ENCODE measurements at regions not wholly inside any gene's neighbourhood (a gene's known extent, or its start where the extent isn't known, plus 50 kb on each side); places are given as distances from the start of the nearest gene placed in this dataset.

DNA sequence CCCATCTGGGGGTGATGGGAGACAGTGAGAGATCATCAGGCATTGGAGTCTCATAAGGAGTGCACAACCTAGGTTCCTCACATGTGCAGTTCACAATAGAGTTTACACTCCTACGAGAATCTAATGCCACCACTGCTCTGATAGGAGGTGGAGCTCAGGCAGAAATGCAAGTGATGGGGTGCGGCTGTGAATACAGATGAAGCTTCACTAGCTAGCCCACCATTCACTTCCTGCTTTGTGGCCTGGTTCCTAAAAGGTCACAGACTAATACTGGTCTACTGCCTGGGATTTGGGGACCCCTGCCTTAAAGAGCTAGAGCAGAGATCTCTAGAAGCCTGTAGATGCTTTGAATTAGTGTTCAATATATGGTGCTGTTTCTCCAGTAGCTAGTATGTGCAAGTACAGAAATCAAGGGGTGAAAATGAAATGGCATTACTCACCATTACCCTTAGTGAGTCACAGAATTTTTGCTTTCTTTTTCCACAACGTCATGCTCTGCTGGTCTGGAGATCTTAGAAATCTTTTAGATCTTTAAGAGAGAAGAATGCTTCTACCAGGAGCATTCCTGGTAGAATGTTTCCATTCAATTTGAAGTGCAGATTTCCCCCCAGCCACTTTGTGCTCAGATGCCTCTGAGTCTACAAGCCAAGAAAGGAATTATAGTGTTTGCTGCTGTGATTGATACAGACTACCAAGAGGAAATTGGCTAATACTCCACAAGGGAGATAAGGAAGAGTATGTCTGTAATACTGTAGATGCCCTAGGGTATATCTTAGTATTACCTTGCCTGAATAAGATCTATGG lies 2301.2 kb downstream of the PCDH9 start:
- Histone ChIP-seq H4K5ac (ENCODE audit: low read depth, low read length) (no peak overlapping the region), H3K9me3 (ENCODE audit: control insufficient read depth, insufficient read depth, low read length) (no peaks in the 10 kb centered on the region), H3K79me1 (ENCODE audit: low read depth in 1 of 2, low read length in 2 of 2) (no peaks in the 10 kb centered on the region), H2BK120ac (ENCODE audit: low read depth, low read length) (peak overlapping the region; percentile 56), H3K14ac (replicated peaks; ENCODE audit: low read depth, low read length) (no peak overlapping the region; the same call in 1 of the 2 replicates), H3K9me1 (ENCODE audit: insufficient read depth, low read length) (peaks cover 3% of the 10 kb centered on the region; the same call in 1 of the 2 replicates), H3K27ac (ENCODE audit: insufficient read depth, low read length) (peak overlapping the region; percentile 40; the same call in 1 of the 2 replicates), H2BK15ac (ENCODE audit: low read depth, low read length) (peak overlapping the region; percentile 71; the same call in 2 of the 3 replicates), H4K20me1 (ENCODE audit: insufficient read depth, low read length) (no peaks in the 10 kb centered on the region), H3K27me3 (ENCODE audit: control insufficient read depth, insufficient read depth, low read length) (no peaks in the 10 kb centered on the region), H3K4me3 (ENCODE audit: insufficient read depth, low read depth, low read length) (no peak overlapping the region), H3K23ac (ENCODE audit: low read depth, low read length) (peak overlapping the region; percentile 2; the same call in 1 of the 2 replicates), H2AFZ (replicated peaks; ENCODE audit: low read length, poor library complexity) (no peak overlapping the region), H2BK5ac (ENCODE audit: low read depth, low read length, poor library complexity, severe bottlenecking) (peak overlapping the region; percentile 71), H3K4me1 (ENCODE audit: control insufficient read depth, insufficient read depth, low read length) (peaks cover 2% of the 10 kb centered on the region), H2AK5ac (ENCODE audit: low read depth, low read length) (no peak overlapping the region), H3K4ac (ENCODE audit: low read depth, low read length) (peak overlapping the region; percentile 17), H3K9ac (ENCODE audit: low read depth, low read length) (no peak overlapping the region), H3K18ac (ENCODE audit: low read depth, low read length) (no peak overlapping the region), H3K56ac (ENCODE audit: extremely low read depth, insufficient read depth, low read length) (peak overlapping the region; percentile 49; the same call in 1 of the 2 replicates), H2AK9ac (replicated peaks; ENCODE audit: low read depth, low read length, poor library complexity) (no peak overlapping the region), H2BK20ac (ENCODE audit: low read depth, low read length) (peak overlapping the region; percentile 44), H3K36me3 (ENCODE audit: control insufficient read depth, insufficient read depth, low read length) (no peaks in the 10 kb centered on the region), H4K8ac (ENCODE audit: low read depth in 2 of 2, low read length in 2 of 2) (peak overlapping the region in 1 of 2 experiments; percentile 25; a peak in 1 of 4 replicates), H3K4me2 (ENCODE audit: low read depth, low read length) (peak overlapping the region; percentile 77), H4K91ac (ENCODE audit: insufficient read depth, low read depth, low read length) (peak overlapping the region; percentile 71; the same call in 1 of the 2 replicates)
- intact Hi-C loops (cut with micrococcal nuclease) = no loop called here
- in situ Hi-C loops (cut with MboI; ENCODE audit: low sequenced_read_pairs) = no loop called here
- ChIA-PET CTCF (interaction anchor here (0.7 kb wide), 1 partner anchor 130 kb away, joined by 3 read pairs; no protein-coding TSS in a partner anchor), POLR2A (ENCODE audit: unreplicated experiment) (no interaction called here)
- ATAC-seq (ENCODE audit: low read depth) = peak; percentile 89
- dilution Hi-C loops (cut with HindIII; ENCODE audit: low sequenced_read_pairs, unreplicated experiment) = no loop called here
- TF ChIP-seq FOS (IDR thresholded peaks at IDR 0.05; ENCODE audit: low read depth, low read length) = peak; percentile 67
- no peak for TF ChIP-seq MXI1 (IDR thresholded peaks at IDR 0.05; ENCODE audit: borderline replicate concordance, low read depth, low read length)
- TF ChIP-seq CHD1 (IDR thresholded peaks at IDR 0.05; ENCODE audit: low read depth, low read length) = no peak
- TF ChIP-seq, protein P1, sequence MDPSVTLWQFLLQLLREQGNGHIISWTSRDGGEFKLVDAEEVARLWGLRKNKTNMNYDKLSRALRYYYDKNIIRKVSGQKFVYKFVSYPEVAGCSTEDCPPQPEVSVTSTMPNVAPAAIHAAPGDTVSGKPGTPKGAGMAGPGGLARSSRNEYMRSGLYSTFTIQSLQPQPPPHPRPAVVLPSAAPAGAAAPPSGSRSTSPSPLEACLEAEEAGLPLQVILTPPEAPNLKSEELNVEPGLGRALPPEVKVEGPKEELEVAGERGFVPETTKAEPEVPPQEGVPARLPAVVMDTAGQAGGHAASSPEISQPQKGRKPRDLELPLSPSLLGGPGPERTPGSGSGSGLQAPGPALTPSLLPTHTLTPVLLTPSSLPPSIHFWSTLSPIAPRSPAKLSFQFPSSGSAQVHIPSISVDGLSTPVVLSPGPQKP (IDR thresholded peaks at IDR 0.05; ENCODE audit: borderline replicate concordance, low read depth, low read length) = no peak
- TF ChIP-seq BHLHE40 (IDR thresholded peaks at IDR 0.05; ENCODE audit: low read depth, low read length) = no peak; the same call in 1 of the 2 replicates
- no peak for TF ChIP-seq MAFK (IDR thresholded peaks at IDR 0.05; ENCODE audit: low read depth, low read length)
- no peak for TF ChIP-seq RFX5 (IDR thresholded peaks at IDR 0.05; ENCODE audit: low read depth, low read length)
- BruUV-seq (replicated peaks) = no TSS peak
- no CpG with 5 or more reads among the region's 3 CpGs for whole genome bisulfite sequencing, 2 experiments (ENCODE audit: extremely low coverage in 2 of 2, insufficient read length in 1 of 2)
- peak; percentile 86 for DNase-seq
